ENCODE measurements at regions not wholly inside any gene's neighbourhood (a gene's known extent, or its start where the extent isn't known, plus 50 kb on each side); places are given as distances from the start of the nearest gene placed in this dataset.

DNA sequence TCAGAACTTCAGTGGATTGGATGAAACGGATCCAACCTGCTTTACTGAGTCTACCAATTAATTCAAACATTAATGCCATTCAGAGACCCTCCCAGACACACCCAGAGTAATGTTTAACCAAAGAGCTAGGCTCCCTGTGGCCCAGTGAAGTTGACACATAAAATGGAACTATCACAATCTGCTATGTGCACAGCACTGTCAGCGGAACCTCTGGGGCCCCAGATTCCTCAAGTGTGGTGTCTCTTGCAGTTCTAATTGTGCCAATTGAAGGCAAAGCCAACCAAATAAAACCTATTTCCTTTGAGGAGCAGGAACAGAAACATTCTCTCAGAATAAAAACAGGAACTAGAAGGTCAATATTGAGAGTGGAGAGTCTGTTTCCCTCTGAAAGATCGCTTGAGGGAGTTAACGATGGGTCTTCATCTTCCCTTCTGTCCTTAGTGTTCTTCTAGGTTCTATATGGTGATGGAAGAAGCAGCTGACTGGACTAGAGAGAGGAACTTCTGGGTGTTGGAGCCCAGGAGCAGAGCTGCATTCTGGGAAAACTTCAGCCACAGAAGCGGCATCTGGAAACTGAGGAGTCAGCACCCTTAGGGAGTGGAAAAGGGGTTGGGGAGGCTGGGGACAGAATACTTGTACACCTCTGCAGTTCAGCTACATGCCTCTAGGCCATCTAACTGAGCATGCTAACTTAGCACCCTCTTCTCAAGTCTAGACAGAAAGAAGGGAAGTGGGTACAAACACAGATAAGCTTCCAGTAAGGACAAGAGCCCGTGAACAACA lies 174.4 kb upstream of the FBXO11 start:
- TF ChIP-seq TCF12 (IDR thresholded peaks at IDR 0.05; ENCODE audit: low read depth) (no peak), NFIC (IDR thresholded peaks at IDR 0.05) (no peak), EGR1 (IDR thresholded peaks at IDR 0.05) (no peak), TEAD4 (IDR thresholded peaks at IDR 0.05) (no peak), TAF1 (IDR thresholded peaks at IDR 0.05; ENCODE audit: low read depth) (no peak), CEBPB (IDR thresholded peaks at IDR 0.05) (no peak), CREB1 (IDR thresholded peaks at IDR 0.05; ENCODE audit: low read depth) (no peak)
- TF ChIP-seq, protein P1, sequence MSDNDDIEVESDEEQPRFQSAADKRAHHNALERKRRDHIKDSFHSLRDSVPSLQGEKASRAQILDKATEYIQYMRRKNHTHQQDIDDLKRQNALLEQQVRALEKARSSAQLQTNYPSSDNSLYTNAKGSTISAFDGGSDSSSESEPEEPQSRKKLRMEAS (IDR thresholded peaks at IDR 0.05), result no peak
- TF ChIP-seq, protein P2, sequence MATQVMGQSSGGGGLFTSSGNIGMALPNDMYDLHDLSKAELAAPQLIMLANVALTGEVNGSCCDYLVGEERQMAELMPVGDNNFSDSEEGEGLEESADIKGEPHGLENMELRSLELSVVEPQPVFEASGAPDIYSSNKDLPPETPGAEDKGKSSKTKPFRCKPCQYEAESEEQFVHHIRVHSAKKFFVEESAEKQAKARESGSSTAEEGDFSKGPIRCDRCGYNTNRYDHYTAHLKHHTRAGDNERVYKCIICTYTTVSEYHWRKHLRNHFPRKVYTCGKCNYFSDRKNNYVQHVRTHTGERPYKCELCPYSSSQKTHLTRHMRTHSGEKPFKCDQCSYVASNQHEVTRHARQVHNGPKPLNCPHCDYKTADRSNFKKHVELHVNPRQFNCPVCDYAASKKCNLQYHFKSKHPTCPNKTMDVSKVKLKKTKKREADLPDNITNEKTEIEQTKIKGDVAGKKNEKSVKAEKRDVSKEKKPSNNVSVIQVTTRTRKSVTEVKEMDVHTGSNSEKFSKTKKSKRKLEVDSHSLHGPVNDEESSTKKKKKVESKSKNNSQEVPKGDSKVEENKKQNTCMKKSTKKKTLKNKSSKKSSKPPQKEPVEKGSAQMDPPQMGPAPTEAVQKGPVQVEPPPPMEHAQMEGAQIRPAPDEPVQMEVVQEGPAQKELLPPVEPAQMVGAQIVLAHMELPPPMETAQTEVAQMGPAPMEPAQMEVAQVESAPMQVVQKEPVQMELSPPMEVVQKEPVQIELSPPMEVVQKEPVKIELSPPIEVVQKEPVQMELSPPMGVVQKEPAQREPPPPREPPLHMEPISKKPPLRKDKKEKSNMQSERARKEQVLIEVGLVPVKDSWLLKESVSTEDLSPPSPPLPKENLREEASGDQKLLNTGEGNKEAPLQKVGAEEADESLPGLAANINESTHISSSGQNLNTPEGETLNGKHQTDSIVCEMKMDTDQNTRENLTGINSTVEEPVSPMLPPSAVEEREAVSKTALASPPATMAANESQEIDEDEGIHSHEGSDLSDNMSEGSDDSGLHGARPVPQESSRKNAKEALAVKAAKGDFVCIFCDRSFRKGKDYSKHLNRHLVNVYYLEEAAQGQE (IDR thresholded peaks at IDR 0.05; ENCODE audit: low read depth), result no peak
